SH-SY5Y (cell line): ENCODE measurements at regions not wholly inside any gene's neighbourhood (a gene's known extent, or its start where the extent isn't known, plus 50 kb on each side); places are given as distances from the start of the nearest gene placed in this dataset.

ENCODE experiments used
- GATA2 ChIP-seq: IDR thresholded peaks from 2 replicates; pipeline ENCODE4 v1.6.1; 2011; ENCODE audit warnings: mild to moderate bottlenecking, low read depth, low read length
- GATA3 ChIP-seq: IDR thresholded peaks from 2 replicates; pipeline ENCODE4 v1.6.1; 2011; ENCODE audit warnings: low read depth, mild to moderate bottlenecking, low read length, moderate library complexity

- no peak for TF ChIP-seq GATA2
- TF ChIP-seq GATA3 = no peak
Observed at GRCh38 chr1:63143482-63143881, 178.9 kb upstream of the FOXD3 start.
